ENCODE measurements at regions not wholly inside any gene's neighbourhood (a gene's known extent, or its start where the extent isn't known, plus 50 kb on each side); places are given as distances from the start of the nearest gene placed in this dataset.

GRCh38 chrX:5526191-5526590 lies 702.5 kb downstream of the NLGN4X start:
- no peak for DNase-seq

- DNase-seq: no peak
Observed at GRCh38 chrX:5490786-5491563, 737.7 kb downstream of the NLGN4X start.

- DNase-seq: no peak
Observed at GRCh38 chrX:5474282-5474681, 754.4 kb downstream of the NLGN4X start.

- no peak for DNase-seq
Observed at GRCh38 chrX:5458300-5458842, 770.3 kb downstream of the NLGN4X start.

GRCh38 chrX:5449323-5449722 lies 779.3 kb downstream of the NLGN4X start:
- DNase-seq: no peak

GRCh38 chrX:5431823-5432222 lies 796.8 kb downstream of the NLGN4X start:
- DNase-seq: no peak

- no peak for DNase-seq
Observed at GRCh38 chrX:5425119-5425518, 803.5 kb downstream of the NLGN4X start.

GRCh38 chrX:5417381-5417780 lies 811.3 kb downstream of the NLGN4X start:
- no peak for DNase-seq

- DNase-seq: no peak
Observed at GRCh38 chrX:5415738-5416137, 812.9 kb downstream of the NLGN4X start.

- no peak for DNase-seq
Observed at GRCh38 chrX:5409106-5409505, 819.6 kb downstream of the NLGN4X start.

GRCh38 chrX:5402461-5402860 lies 826.2 kb downstream of the NLGN4X start:
- DNase-seq: no peak

- DNase-seq: no peak
Observed at GRCh38 chrX:5399403-5399802, 829.3 kb downstream of the NLGN4X start.

GRCh38 chrX:5397409-5397808 lies 831.3 kb downstream of the NLGN4X start:
- DNase-seq: no peak

GRCh38 chrX:5390376-5390775 lies 838.3 kb downstream of the NLGN4X start:
- no peak for DNase-seq

GRCh38 chrX:5388087-5388486 lies 840.6 kb downstream of the NLGN4X start:
- no peak for DNase-seq

GRCh38 chrX:5380426-5380825 lies 848.2 kb downstream of the NLGN4X start:
- DNase-seq: no peak

GRCh38 chrX:5341902-5342301 lies 886.8 kb downstream of the NLGN4X start:
- no peak for DNase-seq

- no peak for DNase-seq
Observed at GRCh38 chrX:5337160-5337559, 891.5 kb downstream of the NLGN4X start.

GRCh38 chrX:5324546-5324945 lies 904.1 kb downstream of the NLGN4X start:
- no peak for DNase-seq

GRCh38 chrX:5314148-5314547 lies 914.5 kb downstream of the NLGN4X start:
- DNase-seq: no peak

GRCh38 chrX:5307416-5307815 lies 921.3 kb downstream of the NLGN4X start:
- DNase-seq: no peak

GRCh38 chrX:5306654-5307121 lies 922.0 kb downstream of the NLGN4X start:
- no peak for DNase-seq

- no peak for DNase-seq
Observed at GRCh38 chrX:5305452-5305851, 923.2 kb downstream of the NLGN4X start.

- DNase-seq: no peak
Observed at GRCh38 chrX:5295004-5295403, 933.7 kb downstream of the NLGN4X start.

- DNase-seq: no peak
Observed at GRCh38 chrX:5290635-5291034, 938.0 kb downstream of the NLGN4X start.

All from activated T-cell treated with anti-CD3 and anti-CD28 coated beads, Interleukin-2, amount 50 U/mL, for 48 hours (primary cell).